GM19452 (cell line): ENCODE measurements at regions not wholly inside any gene's neighbourhood (a gene's known extent, or its start where the extent isn't known, plus 50 kb on each side); places are given as distances from the start of the nearest gene placed in this dataset.

Experiments
- ATAC-seq: cut with Tn5 transposase; IDR thresholded peaks from one replicate; pipeline ENCODE4 v1.9.1; 2021; ENCODE audit not compliant: unreplicated experiment

DNA sequence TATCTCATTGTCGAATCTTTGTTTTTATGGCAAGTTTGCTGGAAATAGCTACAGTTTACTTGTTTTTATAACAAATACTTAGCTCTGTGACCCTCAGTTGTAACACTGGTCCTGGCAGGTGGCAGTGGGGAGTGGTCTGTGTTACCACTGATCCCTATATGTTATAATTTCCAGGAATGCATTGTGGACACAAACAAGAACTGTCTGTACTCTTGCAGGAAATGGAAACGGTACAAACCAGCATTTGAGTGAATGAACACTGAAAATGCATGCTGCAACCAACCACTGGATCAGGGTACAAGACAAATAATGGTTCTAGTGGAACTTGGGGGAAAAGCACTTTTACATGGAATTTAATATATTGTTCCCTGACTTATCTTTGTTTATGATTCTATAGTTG, 66.5 kb upstream of the PJA2 start:
- ATAC-seq, result no peak

DNA sequence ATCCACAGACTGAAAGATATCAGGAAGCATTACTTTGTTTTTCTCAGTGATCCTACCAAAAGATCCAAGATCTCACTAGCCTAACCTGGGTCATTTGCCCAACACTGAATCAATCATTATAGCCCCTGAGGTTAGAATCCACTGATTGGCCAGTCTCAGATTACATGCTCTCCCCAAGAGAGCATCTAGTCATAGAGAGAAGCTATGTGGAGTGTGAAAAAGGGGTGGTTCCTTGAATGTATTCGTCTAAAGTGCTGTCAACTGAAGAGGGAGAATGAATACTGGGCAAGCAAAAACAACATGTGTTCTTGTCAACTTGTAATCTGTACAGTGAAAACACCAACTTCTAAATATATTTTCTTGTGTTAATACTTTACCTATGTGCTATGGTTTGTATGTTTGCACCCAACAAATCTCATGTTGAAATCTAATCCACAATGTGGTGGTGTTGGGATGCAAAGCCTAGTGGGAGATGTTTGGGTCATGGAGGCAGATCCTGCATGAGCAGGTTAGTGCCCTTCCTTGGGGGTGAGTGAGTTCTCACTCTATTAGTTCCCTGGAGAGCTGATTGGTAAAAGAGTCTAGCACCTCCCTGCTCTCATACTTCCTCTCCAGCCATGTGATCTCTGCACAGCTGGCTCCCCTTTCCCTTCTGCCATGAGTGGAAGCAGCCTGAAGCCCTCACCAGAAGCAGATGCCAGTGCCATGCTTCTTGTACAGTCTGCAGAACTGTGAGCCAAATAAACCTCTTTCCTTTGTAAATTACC, 60.3 kb upstream of the PJA2 start:
- ATAC-seq, result no peak

DNA sequence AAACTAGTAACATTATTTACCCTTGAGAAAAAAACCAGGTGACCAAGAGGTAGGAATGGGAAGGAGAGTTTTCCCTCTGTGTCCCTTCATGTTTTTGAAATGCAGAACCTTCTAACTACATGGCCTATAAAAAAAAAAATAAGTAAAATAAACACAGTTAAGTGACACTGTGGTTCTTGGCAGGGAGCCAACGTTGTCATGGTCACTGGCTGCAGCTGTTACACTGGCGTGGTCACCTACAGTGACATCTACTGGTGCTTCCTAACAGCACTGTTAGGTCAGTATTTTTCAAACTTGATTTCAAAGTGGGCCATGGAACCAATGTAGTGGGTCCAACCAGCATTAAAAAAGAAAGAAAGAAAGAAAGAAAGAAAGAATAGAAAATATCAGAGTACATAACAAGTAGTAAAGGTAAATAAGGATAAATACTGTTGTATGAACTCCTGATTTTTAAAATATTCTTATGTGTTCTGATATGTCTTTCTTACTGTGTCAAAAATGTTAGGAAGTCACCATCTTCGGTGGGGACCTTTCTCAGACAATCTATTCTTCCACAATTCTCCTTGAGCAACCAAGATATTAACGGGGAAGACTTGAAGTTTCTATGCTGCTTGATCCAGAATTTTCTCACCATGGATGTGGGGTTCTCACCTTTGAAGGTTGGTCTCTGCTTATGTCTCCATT, 59.1 kb upstream of the PJA2 start:
- peak; percentile 95 for ATAC-seq

DNA sequence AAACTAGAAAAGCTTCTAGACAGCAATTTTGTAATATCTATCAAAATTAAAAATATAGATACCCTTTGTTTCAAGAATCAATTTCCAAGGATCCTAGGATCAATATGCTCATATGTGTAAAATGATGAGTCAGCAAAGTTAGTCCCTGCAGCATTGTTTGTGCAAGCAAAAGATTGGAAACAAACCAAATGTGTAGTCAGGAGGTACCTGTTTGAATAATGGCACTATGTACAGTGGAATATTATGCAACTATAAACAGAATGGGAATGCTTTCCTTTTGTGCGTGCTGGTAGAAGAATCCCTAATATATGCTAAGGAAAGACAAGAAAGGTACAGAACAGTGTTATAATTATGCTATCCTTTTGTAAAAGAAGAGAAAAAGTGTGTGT, 58.5 kb upstream of the PJA2 start:
- no peak for ATAC-seq

DNA sequence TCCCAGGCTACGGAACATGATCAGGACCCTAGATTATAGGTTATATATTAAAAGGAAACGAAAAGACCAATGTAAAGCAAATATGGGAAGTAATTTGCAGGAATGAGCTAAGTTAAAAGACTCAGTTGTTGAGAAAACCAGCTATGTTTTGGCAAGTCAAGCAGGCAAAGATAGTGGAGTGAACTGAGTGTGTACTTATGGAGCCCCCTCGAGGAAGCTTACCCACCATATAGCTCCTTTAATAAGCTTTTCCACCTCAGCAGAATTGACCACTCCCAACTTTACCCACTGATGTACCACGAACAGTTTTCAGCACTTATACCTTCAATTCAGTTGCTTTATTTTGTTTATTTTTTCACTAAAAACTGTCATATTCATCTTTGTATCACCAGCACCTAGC, 57.3 kb upstream of the PJA2 start:
- ATAC-seq, result no peak
